ENCODE measurements at regions not wholly inside any gene's neighbourhood (a gene's known extent, or its start where the extent isn't known, plus 50 kb on each side); places are given as distances from the start of the nearest gene placed in this dataset.
A peak's percentile ranks its signal among the peaks of the same experiment; 100 is the strongest.
"Not testable (repeated sequence)": the region's sequence is repeated elsewhere in the genome, so short reads cannot be mapped to it uniquely, and the experiment has no call there.

- CTCF ChIA-PET; DNase-seq (ENCODE audit: low spot score); H3K4me3 Mint-ChIP-seq; H3K27ac Mint-ChIP-seq; H3K4me1 Mint-ChIP-seq; POLR2A ChIA-PET; ATAC-seq: not testable (repeated sequence)
- Mint-ChIP-seq H3K27me3 (ENCODE audit: low read depth) (peaks cover 43% of the 10 kb centered on the region), H3K9me3 (peaks cover 40% of the 10 kb centered on the region), H3K36me3 (peaks cover 53% of the 10 kb centered on the region)
Observed at GRCh38 chr4:49138818-49139217, 152.7 kb downstream of the CWH43 start.

- H3K27ac Mint-ChIP-seq; H3K4me1 Mint-ChIP-seq; H3K4me3 Mint-ChIP-seq; DNase-seq (ENCODE audit: low spot score); CTCF ChIA-PET; POLR2A ChIA-PET: not testable (repeated sequence)
- ATAC-seq: peak; percentile 41
- peaks cover 53% of the 10 kb centered on the region for H3K36me3 Mint-ChIP-seq
- H3K27me3 Mint-ChIP-seq (ENCODE audit: low read depth): peaks cover 47% of the 10 kb centered on the region
- H3K9me3 Mint-ChIP-seq: peaks cover 42% of the 10 kb centered on the region
Observed at GRCh38 chr4:49139513-49139912, 153.4 kb downstream of the CWH43 start.

GRCh38 chr4:49140351-49140750 is 154.3 kb downstream of the CWH43 start:
- peaks cover 48% of the 10 kb centered on the region for H3K9me3 Mint-ChIP-seq
- H3K4me3 Mint-ChIP-seq, CTCF ChIA-PET, ATAC-seq, POLR2A ChIA-PET, H3K4me1 Mint-ChIP-seq, H3K27ac Mint-ChIP-seq: not testable (repeated sequence)
- peak; percentile 28 for DNase-seq (ENCODE audit: low spot score)
- H3K36me3 Mint-ChIP-seq: peaks cover 57% of the 10 kb centered on the region
- H3K27me3 Mint-ChIP-seq (ENCODE audit: low read depth): peaks cover 51% of the 10 kb centered on the region

- H3K27ac Mint-ChIP-seq; POLR2A ChIA-PET; ATAC-seq; CTCF ChIA-PET; H3K4me1 Mint-ChIP-seq; H3K4me3 Mint-ChIP-seq; DNase-seq (ENCODE audit: low spot score): not testable (repeated sequence)
- peaks cover 68% of the 10 kb centered on the region for H3K36me3 Mint-ChIP-seq
- H3K9me3 Mint-ChIP-seq: peaks cover 62% of the 10 kb centered on the region
- H3K27me3 Mint-ChIP-seq (ENCODE audit: low read depth): peaks cover 58% of the 10 kb centered on the region
Observed at GRCh38 chr4:49141955-49142354, 155.9 kb downstream of the CWH43 start.

- POLR2A ChIA-PET: not testable (repeated sequence)
- peaks cover 96% of the 10 kb centered on the region for H3K36me3 Mint-ChIP-seq
- ATAC-seq: peak; percentile 43
Observed at GRCh38 chr4:49147143-49147542, 161.1 kb downstream of the CWH43 start.

GRCh38 chr4:49147596-49147995 is 161.5 kb downstream of the CWH43 start:
- DNase-seq (ENCODE audit: low spot score); POLR2A ChIA-PET; ATAC-seq; H3K4me3 Mint-ChIP-seq; H3K27ac Mint-ChIP-seq; CTCF ChIA-PET; H3K4me1 Mint-ChIP-seq: not testable (repeated sequence)
- Mint-ChIP-seq H3K36me3 (peaks cover 100% of the 10 kb centered on the region), H3K9me3 (peaks cover 87% of the 10 kb centered on the region), H3K27me3 (ENCODE audit: low read depth) (peaks cover 75% of the 10 kb centered on the region)

More at GRCh38 chr4:49147143-49147542, 161.1 kb downstream of the CWH43 start:
- H3K4me1 Mint-ChIP-seq; CTCF ChIA-PET; H3K4me3 Mint-ChIP-seq; DNase-seq (ENCODE audit: low spot score); H3K27ac Mint-ChIP-seq: not testable (repeated sequence)
- Mint-ChIP-seq H3K27me3 (ENCODE audit: low read depth) (peaks cover 75% of the 10 kb centered on the region), H3K9me3 (peaks cover 85% of the 10 kb centered on the region)

- H3K36me3 Mint-ChIP-seq: peaks cover 100% of the 10 kb centered on the region
- peaks cover 87% of the 10 kb centered on the region for H3K9me3 Mint-ChIP-seq
- peak; percentile 85 for ATAC-seq
- H3K4me1 Mint-ChIP-seq; H3K27ac Mint-ChIP-seq; H3K4me3 Mint-ChIP-seq; DNase-seq (ENCODE audit: low spot score); POLR2A ChIA-PET; CTCF ChIA-PET: not testable (repeated sequence)
- peaks cover 75% of the 10 kb centered on the region for H3K27me3 Mint-ChIP-seq (ENCODE audit: low read depth)
Observed at GRCh38 chr4:49149006-49149975, 163.2 kb downstream of the CWH43 start.

- ATAC-seq; CTCF ChIA-PET; H3K4me3 Mint-ChIP-seq; H3K27ac Mint-ChIP-seq; H3K4me1 Mint-ChIP-seq; POLR2A ChIA-PET; DNase-seq (ENCODE audit: low spot score): not testable (repeated sequence)
- peaks cover 100% of the 10 kb centered on the region for H3K36me3 Mint-ChIP-seq
- peaks cover 87% of the 10 kb centered on the region for H3K9me3 Mint-ChIP-seq
- peaks cover 75% of the 10 kb centered on the region for H3K27me3 Mint-ChIP-seq (ENCODE audit: low read depth)
Observed at GRCh38 chr4:49150351-49151083, 164.4 kb downstream of the CWH43 start.

GRCh38 chr4:49153011-49153410 is 166.9 kb downstream of the CWH43 start:
- DNase-seq (ENCODE audit: low spot score); ATAC-seq; POLR2A ChIA-PET; CTCF ChIA-PET; H3K4me3 Mint-ChIP-seq; H3K4me1 Mint-ChIP-seq; H3K27ac Mint-ChIP-seq: not testable (repeated sequence)
- Mint-ChIP-seq H3K9me3 (peaks cover 87% of the 10 kb centered on the region), H3K27me3 (ENCODE audit: low read depth) (peaks cover 72% of the 10 kb centered on the region), H3K36me3 (peaks cover 100% of the 10 kb centered on the region)

GRCh38 chr4:49154308-49155103 is 168.4 kb downstream of the CWH43 start:
- peaks cover 92% of the 10 kb centered on the region for H3K36me3 Mint-ChIP-seq
- DNase-seq (ENCODE audit: low spot score); H3K4me3 Mint-ChIP-seq; POLR2A ChIA-PET; CTCF ChIA-PET; H3K4me1 Mint-ChIP-seq; H3K27ac Mint-ChIP-seq: not testable (repeated sequence)
- ATAC-seq: peak; percentile 70
- peaks cover 76% of the 10 kb centered on the region for H3K9me3 Mint-ChIP-seq
- peaks cover 59% of the 10 kb centered on the region for H3K27me3 Mint-ChIP-seq (ENCODE audit: low read depth)

- H3K9me3 Mint-ChIP-seq: peaks cover 70% of the 10 kb centered on the region
Observed at GRCh38 chr4:49155270-49155669, 169.2 kb downstream of the CWH43 start.

More at GRCh38 chr4:49155270-49155669, 169.2 kb downstream of the CWH43 start:
- POLR2A ChIA-PET; H3K27ac Mint-ChIP-seq; DNase-seq (ENCODE audit: low spot score); H3K4me1 Mint-ChIP-seq; ATAC-seq; CTCF ChIA-PET; H3K4me3 Mint-ChIP-seq: not testable (repeated sequence)
- Mint-ChIP-seq H3K27me3 (ENCODE audit: low read depth) (peaks cover 53% of the 10 kb centered on the region), H3K36me3 (peaks cover 85% of the 10 kb centered on the region)

All from WTC11 (cell line).